GM12875 (cell line): ENCODE measurements at regions not wholly inside any gene's neighbourhood (a gene's known extent, or its start where the extent isn't known, plus 50 kb on each side); places are given as distances from the start of the nearest gene placed in this dataset.

Source experiments
- H3K4me3 ChIP-seq: one replicate; pipeline ENCODE4 v1.5.1; 2011; ENCODE audit warnings: low read depth, low read length, control low read depth
- TF ChIP-seq, protein P1 (sequence below): IDR thresholded peaks from 2 replicates; pipeline ENCODE4 v1.5.1; 2011; ENCODE audit warnings: low read depth, mild to moderate bottlenecking, control low read depth, inconsistent platforms, low read length, moderate library complexity, borderline replicate concordance; ENCODE audit not compliant: insufficient read depth

DNA sequence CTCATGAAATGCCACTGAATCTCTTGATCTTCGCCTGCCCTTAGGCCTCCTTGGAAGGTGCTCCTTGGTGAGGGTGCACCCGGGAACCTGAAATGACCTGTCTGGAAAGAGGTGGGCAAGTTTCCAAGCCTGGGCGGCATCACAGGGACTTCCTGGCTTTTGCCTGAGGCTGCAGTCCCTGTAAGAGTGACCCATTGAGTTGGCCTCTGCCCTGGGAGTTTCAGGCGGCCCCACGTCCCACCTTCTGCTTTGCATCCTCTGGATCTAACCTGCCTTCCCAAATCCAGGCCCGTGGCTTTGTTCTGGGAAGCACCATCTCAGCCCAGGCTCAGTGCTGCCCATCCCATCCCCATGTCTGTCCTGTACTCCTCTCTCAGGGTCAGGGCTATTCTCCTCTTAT lies 356.4 kb downstream of the RPS24 start:
- no peak overlapping the region for H3K4me3 ChIP-seq
- TF ChIP-seq, protein P1, sequence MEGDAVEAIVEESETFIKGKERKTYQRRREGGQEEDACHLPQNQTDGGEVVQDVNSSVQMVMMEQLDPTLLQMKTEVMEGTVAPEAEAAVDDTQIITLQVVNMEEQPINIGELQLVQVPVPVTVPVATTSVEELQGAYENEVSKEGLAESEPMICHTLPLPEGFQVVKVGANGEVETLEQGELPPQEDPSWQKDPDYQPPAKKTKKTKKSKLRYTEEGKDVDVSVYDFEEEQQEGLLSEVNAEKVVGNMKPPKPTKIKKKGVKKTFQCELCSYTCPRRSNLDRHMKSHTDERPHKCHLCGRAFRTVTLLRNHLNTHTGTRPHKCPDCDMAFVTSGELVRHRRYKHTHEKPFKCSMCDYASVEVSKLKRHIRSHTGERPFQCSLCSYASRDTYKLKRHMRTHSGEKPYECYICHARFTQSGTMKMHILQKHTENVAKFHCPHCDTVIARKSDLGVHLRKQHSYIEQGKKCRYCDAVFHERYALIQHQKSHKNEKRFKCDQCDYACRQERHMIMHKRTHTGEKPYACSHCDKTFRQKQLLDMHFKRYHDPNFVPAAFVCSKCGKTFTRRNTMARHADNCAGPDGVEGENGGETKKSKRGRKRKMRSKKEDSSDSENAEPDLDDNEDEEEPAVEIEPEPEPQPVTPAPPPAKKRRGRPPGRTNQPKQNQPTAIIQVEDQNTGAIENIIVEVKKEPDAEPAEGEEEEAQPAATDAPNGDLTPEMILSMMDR: no peak

DNA sequence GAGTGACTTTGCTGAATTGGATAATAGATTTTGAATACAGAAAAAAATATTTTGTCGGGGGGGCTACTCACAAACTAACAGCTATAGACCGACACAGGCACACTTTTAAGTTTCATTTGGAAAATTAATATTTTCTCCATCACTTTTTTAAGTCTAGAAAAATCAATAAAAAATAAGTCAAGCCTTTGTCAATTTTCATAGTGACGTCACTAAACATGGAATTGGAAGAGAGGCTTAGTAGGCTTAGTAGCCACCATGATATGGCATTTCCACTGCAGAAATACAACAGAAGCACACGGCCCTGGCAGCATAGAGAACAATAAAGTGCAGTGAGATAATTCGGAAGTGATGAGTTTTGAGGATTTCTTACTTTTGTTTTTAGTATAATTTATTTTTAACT lies 357.2 kb downstream of the RPS24 start:
- H3K4me3 ChIP-seq: no peak overlapping the region
- TF ChIP-seq, protein P1: no peak

DNA sequence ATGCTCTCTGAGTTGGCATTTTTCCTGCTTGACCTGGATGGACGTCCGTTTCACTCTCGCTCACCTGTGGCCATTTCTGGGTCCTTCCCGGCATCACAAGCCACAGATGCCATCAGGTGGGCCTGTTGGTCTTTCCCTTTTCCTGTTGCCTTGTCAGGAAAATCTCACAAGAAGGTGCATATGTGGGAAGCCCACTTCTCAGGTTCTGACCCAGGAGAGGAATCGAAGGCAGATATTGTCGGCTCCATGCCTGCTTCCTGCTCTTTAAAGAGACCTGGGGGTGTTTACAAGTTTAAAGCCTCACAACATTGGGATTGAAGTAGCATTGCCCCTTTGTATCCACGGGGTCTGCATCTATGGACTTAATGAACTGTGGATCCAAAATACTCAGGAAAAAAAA lies 357.9 kb downstream of the RPS24 start:
- no peak overlapping the region for H3K4me3 ChIP-seq
- TF ChIP-seq, protein P1: no peak

DNA sequence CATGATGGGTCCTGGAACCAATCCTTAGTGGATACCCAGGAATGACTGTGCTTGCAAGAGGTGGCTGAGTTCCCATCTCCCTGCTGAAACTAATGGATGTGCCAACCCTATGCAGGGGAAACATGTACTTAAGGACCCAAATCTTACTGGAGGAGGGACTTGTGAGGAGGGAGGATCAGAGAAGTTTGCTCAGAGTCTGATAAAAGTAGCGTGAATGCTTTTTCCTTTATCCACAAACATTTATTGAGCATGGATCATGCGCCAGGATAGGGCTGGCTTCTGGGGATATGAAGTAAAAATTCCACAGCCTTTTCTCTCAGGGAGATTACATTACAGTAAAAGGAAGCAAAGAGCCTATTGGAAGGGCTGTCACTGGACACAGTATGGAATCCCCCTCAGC lies 358.5 kb downstream of the RPS24 start:
- TF ChIP-seq, protein P1: no peak
- no peak overlapping the region for H3K4me3 ChIP-seq

DNA sequence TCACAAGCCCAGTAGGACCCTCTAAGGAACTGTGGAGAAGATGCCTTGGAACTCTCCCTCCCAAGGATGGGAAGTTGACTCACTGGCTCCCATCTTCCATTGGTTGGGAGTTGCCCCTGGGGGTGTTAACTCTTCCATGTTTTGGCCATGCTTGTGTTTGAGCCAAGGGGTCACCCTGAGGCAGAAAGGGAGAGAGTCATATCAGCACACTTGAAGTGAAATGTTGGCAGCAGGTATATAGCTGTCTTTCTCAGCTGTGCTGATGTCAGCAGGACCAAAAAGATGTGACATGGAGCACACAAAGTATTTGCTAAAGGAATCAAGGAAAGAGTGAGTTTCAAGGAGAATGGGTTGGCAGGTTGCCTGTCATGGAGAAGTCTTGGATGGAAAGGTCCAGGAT lies 359.4 kb downstream of the RPS24 start:
- H3K4me3 ChIP-seq: no peak overlapping the region
- TF ChIP-seq, protein P1: no peak

DNA sequence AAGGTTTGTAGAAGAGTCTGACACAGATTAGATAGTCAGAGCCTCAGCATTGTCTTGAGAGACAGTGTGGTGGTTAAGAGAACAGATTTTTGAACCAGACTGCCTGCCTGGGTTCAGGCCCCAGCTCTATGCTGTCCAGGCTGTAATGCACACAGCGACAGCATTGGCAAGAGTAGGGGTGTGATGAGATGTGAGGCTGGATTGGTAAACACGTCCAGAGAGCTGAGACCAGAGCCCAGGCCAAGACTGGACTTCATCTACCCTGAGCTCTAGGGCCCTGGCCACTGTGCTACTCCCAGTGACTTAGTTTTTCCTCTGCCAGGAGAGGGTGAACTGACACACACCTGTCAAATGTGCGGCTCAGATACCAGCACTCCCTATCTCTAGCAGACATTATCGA lies 360.4 kb downstream of the RPS24 start:
- TF ChIP-seq, protein P1: no peak
- H3K4me3 ChIP-seq: no peak overlapping the region

DNA sequence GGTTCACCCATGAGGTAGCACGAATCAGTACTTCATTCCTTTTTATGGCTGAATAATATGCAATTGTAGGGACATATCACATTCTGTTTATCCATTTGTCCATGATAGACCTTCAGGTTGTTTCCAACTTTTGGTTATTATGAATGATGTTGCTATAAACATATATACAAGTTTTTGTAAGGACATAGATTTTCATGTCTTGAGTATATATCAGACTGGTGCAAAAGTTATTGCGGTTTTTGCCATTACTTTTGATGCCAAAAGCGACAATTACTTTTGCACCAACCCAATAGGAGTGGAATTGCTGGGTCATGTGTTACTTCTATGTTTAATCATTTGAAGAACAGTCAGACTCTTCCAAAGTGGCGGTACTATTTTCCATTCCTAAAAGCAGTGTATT lies 361.5 kb downstream of the RPS24 start:
- no peak overlapping the region for H3K4me3 ChIP-seq
- TF ChIP-seq, protein P1: no peak
